Breast epithelium (tissue), 3 donors: ENCODE measurements at regions not wholly inside any gene's neighbourhood (a gene's known extent, or its start where the extent isn't known, plus 50 kb on each side); places are given as distances from the start of the nearest gene placed in this dataset.

ENCODE experiments used
- CTCF ChIP-seq, 3 donors: fragments of 450-650 bp; IDR thresholded peaks; one replicate each; pipeline ENCODE4 v1.5.1; 2016 to 2017; ENCODE audit warnings: antibody characterized with exemption in 3 of 3, mild to moderate bottlenecking in 3 of 3, moderate library complexity in 3 of 3
- POLR2A ChIP-seq: fragments of 450-650 bp; IDR thresholded peaks from one replicate; pipeline ENCODE4 v1.6.1; 2016; ENCODE audit warnings: antibody characterized with exemption, mild to moderate bottlenecking, moderate library complexity

- no peak for TF ChIP-seq POLR2A
- TF ChIP-seq CTCF (IDR thresholded peaks at IDR 0.05), result no peak
Observed at GRCh38 chr18:30698571-30698970, 344.0 kb downstream of the DSC3 start.
